ENCODE measurements at regions not wholly inside any gene's neighbourhood (a gene's known extent, or its start where the extent isn't known, plus 50 kb on each side); places are given as distances from the start of the nearest gene placed in this dataset.

- Histone ChIP-seq H3K4me1 (ENCODE audit: control insufficient read depth in 2 of 3, insufficient read depth in 2 of 3, low read depth in 1 of 3, low read length in 3 of 3) (no peaks in the 10 kb centered on the region), H3K27ac (ENCODE audit: low read depth in 2 of 2, low read length in 2 of 2) (no peak overlapping the region), H3K9ac (ENCODE audit: low read length in 3 of 3) (no peak overlapping the region), H3K4me3 (ENCODE audit: low read length in 3 of 3) (no peak overlapping the region), H3K27me3 (ENCODE audit: control insufficient read depth, insufficient read depth, low read length) (no peaks in the 10 kb centered on the region), H3K36me3 (ENCODE audit: control insufficient read depth in 2 of 3, insufficient read depth in 3 of 3, low read length in 3 of 3) (no peaks in the 10 kb centered on the region), H3K9me3 (ENCODE audit: control insufficient read depth in 2 of 3, insufficient read depth in 1 of 3, low read length in 3 of 3) (no peaks in the 10 kb centered on the region)
- FAIRE-seq (no peak), DNase-seq (no peak)
- intact Hi-C loops (cut with DNase I): no loop called here
- TF ChIP-seq CTCF (IDR thresholded peaks at IDR 0.05; ENCODE audit: borderline replicate concordance, extremely low read depth, insufficient read depth): no peak
Measured at GRCh38 chr4:147064856-147065255, 119.2 kb upstream of the TTC29 start.

GRCh38 chr4:147068564-147068963, 122.9 kb upstream of the TTC29 start:
- DNase-seq (no peak), FAIRE-seq (no peak)
- Histone ChIP-seq H3K4me3 (ENCODE audit: low read length in 3 of 3) (no peak overlapping the region), H3K4me1 (ENCODE audit: control insufficient read depth in 2 of 3, insufficient read depth in 2 of 3, low read depth in 1 of 3, low read length in 3 of 3) (no peaks in the 10 kb centered on the region), H3K27ac (ENCODE audit: low read depth in 2 of 2, low read length in 2 of 2) (no peak overlapping the region), H3K36me3 (ENCODE audit: control insufficient read depth in 2 of 3, insufficient read depth in 3 of 3, low read length in 3 of 3) (no peaks in the 10 kb centered on the region), H3K27me3 (ENCODE audit: control insufficient read depth, insufficient read depth, low read length) (no peaks in the 10 kb centered on the region), H3K9ac (ENCODE audit: low read length in 3 of 3) (no peak overlapping the region), H3K9me3 (ENCODE audit: control insufficient read depth in 2 of 3, insufficient read depth in 1 of 3, low read length in 3 of 3) (no peaks in the 10 kb centered on the region)
- intact Hi-C loops (cut with DNase I): no loop called here
- no peak for TF ChIP-seq CTCF (IDR thresholded peaks at IDR 0.05; ENCODE audit: borderline replicate concordance, extremely low read depth, insufficient read depth)

GRCh38 chr4:147071209-147071740, 125.6 kb upstream of the TTC29 start:
- H3K4me1 ChIP-seq (ENCODE audit: control insufficient read depth in 2 of 3, insufficient read depth in 2 of 3, low read depth in 1 of 3, low read length in 3 of 3): no peaks in the 10 kb centered on the region
- H3K27ac ChIP-seq (ENCODE audit: low read depth in 2 of 2, low read length in 2 of 2): no peak overlapping the region
- no peak overlapping the region for H3K9ac ChIP-seq (ENCODE audit: low read length in 3 of 3)
- H3K36me3 ChIP-seq (ENCODE audit: control insufficient read depth in 2 of 3, insufficient read depth in 3 of 3, low read length in 3 of 3): no peaks in the 10 kb centered on the region
- intact Hi-C loops (cut with DNase I): no loop called here
- FAIRE-seq (peak; percentile 66), DNase-seq (no peak)
- H3K9me3 ChIP-seq (ENCODE audit: control insufficient read depth in 2 of 3, insufficient read depth in 1 of 3, low read length in 3 of 3): no peaks in the 10 kb centered on the region
- TF ChIP-seq CTCF (IDR thresholded peaks at IDR 0.05; ENCODE audit: borderline replicate concordance, extremely low read depth, insufficient read depth): no peak
- no peak overlapping the region for H3K4me3 ChIP-seq (ENCODE audit: low read length in 3 of 3)
- no peaks in the 10 kb centered on the region for H3K27me3 ChIP-seq (ENCODE audit: control insufficient read depth, insufficient read depth, low read length)

GRCh38 chr4:147076179-147076578, 130.5 kb upstream of the TTC29 start:
- no peak for FAIRE-seq

More at GRCh38 chr4:147076179-147076578, 130.5 kb upstream of the TTC29 start:
- H3K27me3 ChIP-seq (ENCODE audit: control insufficient read depth, insufficient read depth, low read length): no peaks in the 10 kb centered on the region
- H3K27ac ChIP-seq (ENCODE audit: low read depth in 2 of 2, low read length in 2 of 2): no peak overlapping the region
- no peak for TF ChIP-seq CTCF (IDR thresholded peaks at IDR 0.05; ENCODE audit: borderline replicate concordance, extremely low read depth, insufficient read depth)
- intact Hi-C loops (cut with DNase I): no loop called here
- no peak overlapping the region for H3K9ac ChIP-seq (ENCODE audit: low read length in 3 of 3)
- no peaks in the 10 kb centered on the region for H3K9me3 ChIP-seq (ENCODE audit: control insufficient read depth in 2 of 3, insufficient read depth in 1 of 3, low read length in 3 of 3)
- H3K36me3 ChIP-seq (ENCODE audit: control insufficient read depth in 2 of 3, insufficient read depth in 3 of 3, low read length in 3 of 3): no peaks in the 10 kb centered on the region
- no peak for DNase-seq
- H3K4me1 ChIP-seq (ENCODE audit: control insufficient read depth in 2 of 3, insufficient read depth in 2 of 3, low read depth in 1 of 3, low read length in 3 of 3): peaks cover 0 to 3% (median 0%) of the 10 kb centered on the region in 3 donors
- no peak overlapping the region for H3K4me3 ChIP-seq (ENCODE audit: low read length in 3 of 3)

Measured in kidney (tissue), 13 donors.